Lung (tissue), 11 donors: ENCODE measurements at regions not wholly inside any gene's neighbourhood (a gene's known extent, or its start where the extent isn't known, plus 50 kb on each side); places are given as distances from the start of the nearest gene placed in this dataset.

Experiments
- ATAC-seq: fragments of 200-7000 bp; cut with Tn5 transposase; one replicate; pipeline ENCODE4 v1.9.1; 2020; ENCODE audit warnings: moderate number of reproducible peaks; ENCODE audit not compliant: insufficient read depth, low FRiP score
- DNase-seq, 3 donors: peaks; one replicate each; pipeline ENCODE4 v3.0.0-alpha.2; 2013 to 2017
- H3K27ac ChIP-seq, 2 donors: one replicate each; pipeline ENCODE4 v1.5.1; 2013; ENCODE audit warnings: mild to moderate bottlenecking in 2 of 2, moderate library complexity in 2 of 2, control low read depth in 1 of 2, inconsistent platforms in 1 of 2, low read depth in 1 of 2, low read length in 1 of 2
- H3K27me3 ChIP-seq, 3 donors: one replicate each; pipeline ENCODE4 v1.5.1; 2013; ENCODE audit warnings: low read length in 2 of 3; ENCODE audit not compliant: control insufficient read depth in 3 of 3, insufficient read depth in 3 of 3
- H3K36me3 ChIP-seq, 4 donors: one replicate each; pipeline ENCODE4 v1.5.1; 2013; ENCODE audit warnings: low read length in 4 of 4, mild to moderate bottlenecking in 1 of 4, moderate library complexity in 1 of 4; ENCODE audit not compliant: control insufficient read depth in 4 of 4, insufficient read depth in 4 of 4
- H3K4me1 ChIP-seq, 5 donors: one replicate each; pipeline ENCODE4 v1.5.1; 2013; ENCODE audit warnings: low read length in 5 of 5, mild to moderate bottlenecking in 2 of 5, moderate library complexity in 1 of 5; ENCODE audit not compliant: control insufficient read depth in 5 of 5, insufficient read depth in 5 of 5
- H3K4me3 ChIP-seq: one replicate; pipeline ENCODE4 v1.5.1; 2013; ENCODE audit warnings: mild to moderate bottlenecking, control low read depth, moderate library complexity
- H3K9ac ChIP-seq, 2 donors: one replicate each; pipeline ENCODE4 v1.5.1; 2013; ENCODE audit warnings: low read length in 2 of 2, control low read depth in 1 of 2; ENCODE audit not compliant: insufficient read depth in 1 of 2
- H3K9me3 ChIP-seq, 4 donors: one replicate each; pipeline ENCODE4 v1.5.1; 2013; ENCODE audit warnings: low read length in 3 of 4, mild to moderate bottlenecking in 1 of 4, moderate library complexity in 1 of 4; ENCODE audit not compliant: control insufficient read depth in 4 of 4, insufficient read depth in 3 of 4
- WGBS, 2 donors: extraction: QIAGEN DNeasy Blood & Tissue Kit; methylation state at CpG; one replicate each; pipeline ENCODE4 v1.1.7; 2013; 5-methylcytosine and 5-hydroxymethylcytosine counted together
- TF ChIP-seq, protein P1 (sequence below): IDR thresholded peaks from 2 replicates; pipeline ENCODE4 v1.5.1; 2012; ENCODE audit warnings: mild to moderate bottlenecking; ENCODE audit errors: control extremely low read depth, extremely low read depth
- donor health status: control.
- donor health status: control.
- donor health status: Bipolar disorder and iron deficiency.
- donor health status: healthy.
- donor health status: DM: yes; HTN: yes; CAD: no.

- Histone ChIP-seq H3K36me3 (no peaks in the 10 kb centered on the region), H3K9me3 (peaks cover 0 to 4% (median 0%) of the 10 kb centered on the region in 4 donors), H3K27me3 (no peaks in the 10 kb centered on the region), H3K4me3 (no peak overlapping the region), H3K9ac (no peak overlapping the region), H3K27ac (no peak overlapping the region), H3K4me1 (peaks cover 0 to 1% (median 0%) of the 10 kb centered on the region in 5 donors)
- TF ChIP-seq, protein P1, sequence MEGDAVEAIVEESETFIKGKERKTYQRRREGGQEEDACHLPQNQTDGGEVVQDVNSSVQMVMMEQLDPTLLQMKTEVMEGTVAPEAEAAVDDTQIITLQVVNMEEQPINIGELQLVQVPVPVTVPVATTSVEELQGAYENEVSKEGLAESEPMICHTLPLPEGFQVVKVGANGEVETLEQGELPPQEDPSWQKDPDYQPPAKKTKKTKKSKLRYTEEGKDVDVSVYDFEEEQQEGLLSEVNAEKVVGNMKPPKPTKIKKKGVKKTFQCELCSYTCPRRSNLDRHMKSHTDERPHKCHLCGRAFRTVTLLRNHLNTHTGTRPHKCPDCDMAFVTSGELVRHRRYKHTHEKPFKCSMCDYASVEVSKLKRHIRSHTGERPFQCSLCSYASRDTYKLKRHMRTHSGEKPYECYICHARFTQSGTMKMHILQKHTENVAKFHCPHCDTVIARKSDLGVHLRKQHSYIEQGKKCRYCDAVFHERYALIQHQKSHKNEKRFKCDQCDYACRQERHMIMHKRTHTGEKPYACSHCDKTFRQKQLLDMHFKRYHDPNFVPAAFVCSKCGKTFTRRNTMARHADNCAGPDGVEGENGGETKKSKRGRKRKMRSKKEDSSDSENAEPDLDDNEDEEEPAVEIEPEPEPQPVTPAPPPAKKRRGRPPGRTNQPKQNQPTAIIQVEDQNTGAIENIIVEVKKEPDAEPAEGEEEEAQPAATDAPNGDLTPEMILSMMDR: no peak
- 79 to 86% methylated on average over 2 of the region's 2 CpGs for WGBS, 2 donors
- DNase-seq (no peak), ATAC-seq (no peak)
Measured at GRCh38 chr3:178308771-178309170, 227.5 kb upstream of the KCNMB2 start.

- TF ChIP-seq, protein P1: no peak
Measured at GRCh38 chr3:178310949-178311348, 225.3 kb upstream of the KCNMB2 start.

GRCh38 chr3:178313716-178314115 is 222.5 kb upstream of the KCNMB2 start:
- H3K9ac ChIP-seq: no peak overlapping the region
- no peak overlapping the region for H3K4me3 ChIP-seq
- peaks cover 0 to 9% (median 0%) of the 10 kb centered on the region in 5 donors for H3K4me1 ChIP-seq
- no peak overlapping the region for H3K27ac ChIP-seq
- H3K9me3 ChIP-seq: no peaks in the 10 kb centered on the region
- TF ChIP-seq, protein P1: no peak
- no peaks in the 10 kb centered on the region for H3K36me3 ChIP-seq
- ATAC-seq (no peak), DNase-seq (no peak)
- no peaks in the 10 kb centered on the region for H3K27me3 ChIP-seq
- 97% methylated on average over 1 of the region's 1 CpG for WGBS, 2 donors

More at GRCh38 chr3:178310949-178311348, 225.3 kb upstream of the KCNMB2 start:
- no peaks in the 10 kb centered on the region for H3K36me3 ChIP-seq
- DNase-seq (no peak), ATAC-seq (no peak)
- peaks cover 0 to 9% (median 0%) of the 10 kb centered on the region in 5 donors for H3K4me1 ChIP-seq
- no peaks in the 10 kb centered on the region for H3K9me3 ChIP-seq
- H3K27me3 ChIP-seq: no peaks in the 10 kb centered on the region
- H3K27ac ChIP-seq: no peak overlapping the region
- no peak overlapping the region for H3K9ac ChIP-seq
- H3K4me3 ChIP-seq: no peak overlapping the region

DNA sequence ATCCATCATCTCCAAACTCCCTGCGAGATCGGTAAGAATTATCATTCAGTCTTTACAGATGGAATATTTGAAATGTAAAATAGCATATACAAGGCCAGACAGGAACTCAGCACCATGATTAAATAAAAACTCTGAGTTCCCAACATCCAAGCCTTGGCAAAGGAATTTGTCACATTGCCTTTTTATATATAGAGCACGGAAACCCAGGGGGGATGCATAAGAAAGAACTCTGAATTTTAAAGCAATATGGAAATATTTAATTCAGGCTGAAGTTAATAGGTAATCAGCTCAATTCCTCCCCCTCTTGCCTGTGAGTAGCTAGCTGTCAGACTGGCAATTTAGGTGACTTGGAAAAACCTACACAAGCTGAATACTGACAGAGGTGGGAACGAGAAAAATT is 217.9 kb upstream of the KCNMB2 start:
- Histone ChIP-seq H3K27me3 (no peaks in the 10 kb centered on the region), H3K27ac (no peak overlapping the region), H3K4me1 (peaks cover 2 to 37% (median 4%) of the 10 kb centered on the region in 5 donors), H3K36me3 (no peaks in the 10 kb centered on the region), H3K9me3 (no peaks in the 10 kb centered on the region), H3K4me3 (no peak overlapping the region), H3K9ac (no peak overlapping the region)
- WGBS, 2 donors: 95 to 97% methylated on average over 4 of the region's 4 CpGs
- TF ChIP-seq, protein P1: no peak
- no peak for DNase-seq
- no peak for ATAC-seq
